ENCODE measurements at regions not wholly inside any gene's neighbourhood (a gene's known extent, or its start where the extent isn't known, plus 50 kb on each side); places are given as distances from the start of the nearest gene placed in this dataset.

- no peak for DNase-seq (ENCODE audit: low read depth in 2 of 2)
These were observed 336.0 kb upstream of the NR5A2 start for GRCh38 chr1:199691540-199691939.

- no peak for DNase-seq (ENCODE audit: low read depth in 2 of 2)
These were observed 333.8 kb upstream of the NR5A2 start for GRCh38 chr1:199693724-199694123.

- no peak for DNase-seq (ENCODE audit: low read depth in 2 of 2)
These were observed 331.3 kb upstream of the NR5A2 start for GRCh38 chr1:199696225-199696624.

- DNase-seq (ENCODE audit: low read depth in 2 of 2), result no peak
These were observed 329.3 kb upstream of the NR5A2 start for GRCh38 chr1:199698222-199698621.

- no peak for DNase-seq (ENCODE audit: low read depth in 2 of 2)
These were observed 327.0 kb upstream of the NR5A2 start for GRCh38 chr1:199700551-199700950.

DNA sequence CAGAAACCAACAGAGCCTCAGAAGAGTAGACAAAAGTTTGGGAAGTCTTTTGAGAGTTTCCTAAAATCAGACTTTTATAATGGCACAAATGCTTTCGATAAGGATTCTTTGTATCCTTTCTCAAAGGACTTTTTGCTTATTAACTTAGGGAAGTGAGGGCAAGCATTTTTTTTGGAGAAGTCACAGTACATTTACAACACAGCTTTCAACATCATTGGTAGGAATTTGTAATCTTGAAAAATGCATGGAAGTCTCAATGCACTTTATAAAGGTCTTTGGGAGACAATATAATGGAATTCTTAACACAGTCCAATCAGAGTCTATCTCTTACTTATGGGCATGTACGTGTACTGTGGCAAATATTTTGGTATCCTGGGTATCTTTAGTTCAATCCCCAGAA is 325.8 kb upstream of the NR5A2 start:
- DNase-seq (ENCODE audit: low read depth in 2 of 2), result no peak

GRCh38 chr1:199704231-199704630 is 323.3 kb upstream of the NR5A2 start:
- no peak for DNase-seq (ENCODE audit: low read depth in 2 of 2)

DNA sequence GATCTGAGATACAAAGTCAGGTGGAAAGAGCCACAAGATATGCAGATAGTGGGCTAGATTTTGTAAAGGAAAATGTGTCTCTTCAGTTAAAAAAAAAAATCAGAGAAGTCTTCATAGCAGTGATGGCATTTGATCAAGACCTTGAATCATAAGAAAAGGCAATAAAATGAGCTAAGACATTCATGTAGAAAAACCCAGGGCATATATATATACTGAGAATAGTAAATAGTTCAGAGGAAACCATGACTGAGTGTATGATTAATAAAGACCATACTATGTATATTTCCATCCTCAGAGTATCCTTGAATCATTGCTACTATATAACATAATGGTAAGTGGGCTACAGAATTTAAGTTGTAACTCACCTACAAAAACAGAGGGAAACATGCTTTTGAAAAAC is 321.7 kb upstream of the NR5A2 start:
- no peak for DNase-seq (ENCODE audit: low read depth in 2 of 2)

DNA sequence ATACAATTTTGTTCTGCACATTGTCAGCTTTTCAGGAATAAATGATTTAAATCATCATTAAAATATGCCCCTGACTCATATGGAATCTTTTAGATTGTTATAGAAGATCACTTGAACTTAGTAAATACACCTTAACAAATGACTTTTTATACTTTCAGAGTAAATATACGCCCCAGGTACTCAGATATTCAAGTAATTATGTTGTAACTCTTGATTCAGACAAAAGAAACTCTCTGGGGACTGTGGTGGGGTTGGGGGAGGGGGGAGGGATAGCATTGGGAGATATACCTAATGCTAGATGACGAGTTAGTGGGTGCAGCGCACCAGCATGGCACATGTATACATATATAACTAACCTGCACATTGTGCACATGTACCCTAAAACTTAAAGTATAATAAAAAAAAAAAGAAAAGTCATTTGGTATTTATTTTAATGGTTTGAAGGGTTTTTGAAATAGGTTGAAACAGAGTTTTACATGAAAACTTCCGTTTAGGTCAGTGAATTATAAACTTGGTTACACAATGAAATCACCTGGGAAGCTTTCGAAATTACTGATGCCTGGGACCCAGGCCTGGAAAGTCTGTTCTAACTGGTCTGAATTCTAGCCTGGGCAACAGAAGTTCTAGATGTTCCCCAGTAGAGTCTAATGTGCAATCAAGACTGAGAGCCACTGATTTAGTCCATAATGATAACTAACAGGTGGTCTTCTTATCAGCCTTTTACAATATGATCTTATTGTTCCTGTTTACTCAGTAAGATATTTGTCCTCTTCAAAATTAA is 320.5 kb upstream of the NR5A2 start:
- DNase-seq (ENCODE audit: low read depth in 2 of 2), result no peak

- DNase-seq (ENCODE audit: low read depth in 2 of 2), result no peak
These were observed 316.5 kb upstream of the NR5A2 start for GRCh38 chr1:199710974-199711373.

DNA sequence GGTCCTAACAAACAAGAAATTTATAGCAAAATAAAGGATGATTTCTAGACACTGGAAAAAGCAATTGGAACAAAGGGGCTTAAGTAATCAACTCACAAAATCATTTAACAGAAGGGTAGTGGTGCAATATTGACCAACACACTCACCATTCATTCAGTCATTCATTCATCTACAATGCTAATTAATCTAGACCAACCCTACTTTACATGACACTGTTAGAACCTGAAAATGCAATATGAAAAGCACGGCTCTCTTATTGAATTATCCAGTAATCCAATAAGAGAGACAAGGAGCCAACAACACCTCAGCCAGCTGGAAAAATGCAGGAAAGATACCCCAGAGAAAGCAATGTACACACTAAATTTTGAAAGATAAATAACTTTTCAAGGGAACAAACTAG is 310.8 kb upstream of the NR5A2 start:
- DNase-seq (ENCODE audit: low read depth in 2 of 2), result no peak

GRCh38 chr1:199719156-199719842 is 308.2 kb upstream of the NR5A2 start:
- DNase-seq (ENCODE audit: low read depth in 2 of 2), result no peak

GRCh38 chr1:199720496-199720895 is 307.0 kb upstream of the NR5A2 start:
- DNase-seq (ENCODE audit: low read depth in 2 of 2), result no peak

- DNase-seq (ENCODE audit: low read depth in 2 of 2), result no peak
These were observed 306.5 kb upstream of the NR5A2 start for GRCh38 chr1:199721001-199721400.

- no peak for DNase-seq (ENCODE audit: low read depth in 2 of 2)
These were observed 304.1 kb upstream of the NR5A2 start for GRCh38 chr1:199723250-199723956.

- DNase-seq (ENCODE audit: low read depth in 2 of 2), result no peak
These were observed 303.5 kb upstream of the NR5A2 start for GRCh38 chr1:199724049-199724448.

DNA sequence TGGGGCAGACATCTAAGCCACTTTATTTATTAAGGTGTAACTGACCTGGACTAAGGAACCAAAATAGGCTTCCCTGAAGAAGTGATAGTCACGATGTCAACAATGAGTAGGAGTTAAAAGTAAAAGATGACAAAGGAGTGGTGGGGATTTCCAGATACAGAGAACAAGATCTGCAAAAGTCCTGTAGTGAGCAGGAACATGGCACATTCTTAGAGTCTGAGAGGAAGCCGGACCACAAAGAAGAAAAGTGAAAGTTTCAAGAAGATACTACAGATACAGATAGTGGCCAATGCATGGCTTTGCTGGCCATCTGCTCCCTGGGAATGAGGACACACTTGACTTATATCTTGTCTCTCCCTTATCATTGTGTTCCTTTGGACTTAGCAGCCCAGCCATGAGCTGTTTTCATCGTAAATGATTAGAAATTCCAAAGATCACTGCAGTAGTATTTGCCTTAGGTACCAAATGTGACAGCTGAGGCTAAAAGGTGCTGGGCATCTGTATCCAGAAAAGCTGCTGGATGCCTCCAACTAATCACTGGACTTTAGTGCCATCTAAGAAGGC is 302.4 kb upstream of the NR5A2 start:
- no peak for DNase-seq (ENCODE audit: low read depth in 2 of 2)

GRCh38 chr1:199727682-199728081 is 299.8 kb upstream of the NR5A2 start:
- DNase-seq (ENCODE audit: low read depth in 2 of 2), result no peak

DNA sequence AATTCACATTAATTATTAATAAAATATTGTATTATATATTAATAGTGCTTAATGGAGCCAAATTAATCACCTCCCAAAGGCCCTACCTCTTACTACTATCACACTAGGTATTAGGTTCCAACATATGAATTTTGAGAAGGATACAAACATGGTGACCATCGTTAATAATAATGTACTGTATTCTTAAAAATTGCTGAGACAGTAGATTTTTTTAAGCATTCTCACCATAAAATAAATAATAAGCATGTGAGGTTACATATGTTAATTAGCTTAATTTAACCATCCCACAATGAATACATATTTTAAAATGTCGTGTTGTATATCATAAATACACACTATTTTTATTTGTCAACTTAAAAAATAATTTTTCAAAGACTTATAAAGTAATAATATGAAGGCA is 299.2 kb upstream of the NR5A2 start:
- no peak for DNase-seq (ENCODE audit: low read depth in 2 of 2)

DNA sequence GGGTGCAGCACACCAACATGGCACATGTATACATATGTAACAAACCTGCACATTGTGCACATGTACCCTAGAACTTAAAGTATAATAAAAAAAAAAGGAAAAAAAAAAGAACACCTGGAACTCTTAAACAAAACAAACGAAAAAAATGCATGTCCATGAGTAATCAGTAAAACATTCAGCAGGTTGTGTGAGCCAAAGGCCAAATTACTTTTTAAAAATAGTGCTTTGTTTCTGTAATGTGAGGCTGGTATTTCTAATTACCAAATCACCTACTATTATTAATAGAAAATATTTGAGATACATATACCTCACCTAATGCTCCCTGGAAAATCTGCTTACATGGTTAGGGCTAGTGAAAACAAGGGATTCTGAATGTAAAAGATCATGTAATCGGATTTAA is 294.4 kb upstream of the NR5A2 start:
- no peak for DNase-seq (ENCODE audit: low read depth in 2 of 2)

DNA sequence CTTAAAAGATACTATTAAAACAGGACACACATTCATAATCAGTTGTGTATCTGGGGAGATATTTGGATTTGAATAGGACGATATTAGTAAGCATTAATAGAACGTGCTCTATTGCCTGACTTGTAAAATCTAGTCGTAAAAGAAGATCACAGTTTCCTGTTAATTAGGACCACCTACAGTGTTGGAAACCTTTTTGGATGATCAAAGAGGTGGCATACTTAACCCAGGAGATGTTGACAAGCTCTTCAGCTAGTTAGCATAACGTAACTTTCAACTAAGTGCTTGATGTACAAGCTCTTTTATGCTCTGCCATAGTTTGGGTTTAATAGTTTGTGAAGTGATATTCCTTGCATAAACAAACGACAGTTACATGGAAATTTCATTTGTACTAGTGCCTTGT is 293.3 kb upstream of the NR5A2 start:
- no peak for DNase-seq (ENCODE audit: low read depth in 2 of 2)

DNA sequence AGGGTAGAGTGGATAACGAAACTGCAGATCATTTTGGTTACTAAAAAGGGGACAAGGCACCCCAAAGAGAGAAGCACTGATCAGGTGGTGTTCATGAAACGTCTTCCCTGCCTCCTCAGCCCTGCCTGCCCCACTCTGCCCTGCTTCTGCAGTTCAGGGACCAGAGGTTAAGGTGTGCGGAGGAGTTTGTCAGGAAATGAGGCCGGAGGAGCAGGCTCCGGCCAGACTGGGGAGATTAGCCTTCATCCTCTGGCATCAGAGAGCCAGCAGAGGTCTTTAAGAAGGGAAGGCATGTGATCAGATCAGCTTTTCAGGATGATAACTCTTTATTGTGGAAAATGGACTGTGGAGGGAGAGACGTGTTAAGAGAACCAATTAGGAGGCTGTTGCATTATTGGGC is 291.9 kb upstream of the NR5A2 start:
- DNase-seq (ENCODE audit: low read depth in 2 of 2), result no peak

- DNase-seq (ENCODE audit: low read depth in 2 of 2), result no peak
These were observed 290.9 kb upstream of the NR5A2 start for GRCh38 chr1:199736646-199737045.
